DOHH2 (cell line): ENCODE measurements at regions not wholly inside any gene's neighbourhood (a gene's known extent, or its start where the extent isn't known, plus 50 kb on each side); places are given as distances from the start of the nearest gene placed in this dataset.

Experiments used
- H3F3A ChIP-seq: fragments of 200-600 bp; sonication (generic), shearing (Covaris generic); 2 replicates; pipeline ENCODE4 v1.6.0; 2016; ENCODE audit warnings: antibody characterized with exemption, mild to moderate bottlenecking; ENCODE audit not compliant: control insufficient read depth, insufficient read depth
- H3K27ac ChIP-seq: fragments of 200-600 bp; sonication (generic); 2 replicates; pipeline ENCODE4 v1.5.1; 2014; ENCODE audit warnings: low read depth, mild to moderate bottlenecking, low read length, moderate library complexity
- H3K27me3 ChIP-seq: fragments of 200-600 bp; sonication (generic); 2 replicates; pipeline ENCODE4 v1.6.1; 2014; ENCODE audit warnings: mild to moderate bottlenecking, low read length, mixed read lengths; ENCODE audit not compliant: control insufficient read depth
- H3K36me3 ChIP-seq: fragments of 200-600 bp; sonication (generic); 2 replicates; pipeline ENCODE4 v1.6.1; 2014; ENCODE audit warnings: mild to moderate bottlenecking, low read length, moderate library complexity, mixed read lengths; ENCODE audit not compliant: control insufficient read depth
- H3K4me1 ChIP-seq: fragments of 200-600 bp; sonication (generic); 2 replicates; pipeline ENCODE4 v1.6.1; 2014; ENCODE audit warnings: mild to moderate bottlenecking, low read length, mixed read lengths; ENCODE audit not compliant: control insufficient read depth
- H3K4me2 ChIP-seq: fragments of 200-600 bp; sonication (generic); 2 replicates; pipeline ENCODE4 v1.6.0; 2014; ENCODE audit warnings: mild to moderate bottlenecking, low read length, moderate library complexity
- H3K4me3 ChIP-seq: fragments of 200-600 bp; sonication (generic); 2 replicates; pipeline ENCODE4 v1.5.1; 2014; ENCODE audit warnings: mild to moderate bottlenecking, low read length, mixed read lengths
- H3K79me2 ChIP-seq: fragments of 200-600 bp; sonication (generic); 2 replicates; pipeline ENCODE4 v1.6.1; 2014; ENCODE audit warnings: mild to moderate bottlenecking, low read length, mixed read lengths; ENCODE audit not compliant: control insufficient read depth
- H3K9me2 ChIP-seq: fragments of 200-600 bp; sonication (generic); replicated peaks from 2 replicates; pipeline ENCODE4 v1.6.1; 2014; ENCODE audit warnings: mild to moderate bottlenecking, low read length, mixed read lengths; ENCODE audit not compliant: control insufficient read depth
- H3K9me3 ChIP-seq: fragments of 200-600 bp; sonication (generic); 2 replicates; pipeline ENCODE4 v1.6.1; 2014; ENCODE audit warnings: antibody characterized with exemption, low read length, mixed read lengths; ENCODE audit not compliant: control insufficient read depth, insufficient read depth
- H4K20me1 ChIP-seq: fragments of 200-600 bp; sonication (generic); 2 replicates; pipeline ENCODE4 v1.6.0; 2014; ENCODE audit warnings: low read depth, mild to moderate bottlenecking, antibody characterized with exemption, low read length, moderate library complexity; ENCODE audit not compliant: control insufficient read depth, insufficient read depth
- EZH2phosphoT487 ChIP-seq: fragments of 200-600 bp; sonication (generic); IDR thresholded peaks from 2 replicates; pipeline ENCODE4 v1.6.1; 2017; ENCODE audit warnings: borderline replicate concordance, mild to moderate bottlenecking, antibody characterized with exemption, low read length, moderate library complexity, mixed read lengths
- TF ChIP-seq, protein P1 (sequence below): fragments of 200-600 bp; sonication (generic); IDR thresholded peaks from one replicate; pipeline ENCODE4 v1.5.1; 2014; ENCODE audit warnings: antibody characterized with exemption, mild to moderate bottlenecking, low read depth, low read length; ENCODE audit not compliant: poor library complexity, severe bottlenecking

DNA sequence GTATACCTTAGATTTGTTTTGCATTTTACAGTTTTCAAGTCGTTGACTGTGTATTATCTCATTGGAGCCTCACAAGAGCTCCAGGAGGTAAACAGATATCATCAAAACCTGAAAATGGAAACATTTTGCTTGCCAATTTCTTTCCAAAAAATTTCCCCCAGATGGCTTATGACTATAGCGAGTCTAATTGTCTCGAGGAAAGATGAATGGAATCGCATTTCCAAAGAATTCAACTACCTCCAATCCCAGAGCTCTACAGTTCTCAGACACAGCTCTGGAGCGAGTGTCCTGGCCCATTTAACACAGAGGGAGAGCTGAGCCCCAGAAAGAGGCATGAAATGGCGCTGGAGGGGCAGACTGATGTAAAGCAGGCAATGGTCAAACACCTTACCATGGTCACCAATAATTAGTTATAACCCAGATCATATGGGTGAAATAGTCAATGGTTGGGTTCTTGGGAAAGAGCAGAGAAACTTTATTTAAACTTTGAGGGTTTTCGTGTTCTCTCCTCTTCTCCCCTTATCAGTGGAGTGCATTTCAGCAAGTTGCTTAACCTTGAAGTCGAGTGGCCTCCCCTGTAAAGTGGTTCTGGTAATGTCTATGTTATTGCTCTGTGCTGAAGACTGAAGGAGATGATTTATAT, 168.2 kb downstream of the ZDHHC21 start:
- Histone ChIP-seq H3K9me3 (no peaks in the 10 kb centered on the region), H3K79me2 (no peaks in the 10 kb centered on the region), H3K4me1 (no peaks in the 10 kb centered on the region), H3K9me2 (no peaks in the 10 kb centered on the region), H3K27me3 (no peaks in the 10 kb centered on the region), H3K4me3 (no peak overlapping the region), H3K27ac (no peak overlapping the region), H3F3A (no peaks in the 10 kb centered on the region), H3K4me2 (no peak overlapping the region), H3K36me3 (no peaks in the 10 kb centered on the region), H4K20me1 (no peaks in the 10 kb centered on the region)
- TF ChIP-seq, protein P1, sequence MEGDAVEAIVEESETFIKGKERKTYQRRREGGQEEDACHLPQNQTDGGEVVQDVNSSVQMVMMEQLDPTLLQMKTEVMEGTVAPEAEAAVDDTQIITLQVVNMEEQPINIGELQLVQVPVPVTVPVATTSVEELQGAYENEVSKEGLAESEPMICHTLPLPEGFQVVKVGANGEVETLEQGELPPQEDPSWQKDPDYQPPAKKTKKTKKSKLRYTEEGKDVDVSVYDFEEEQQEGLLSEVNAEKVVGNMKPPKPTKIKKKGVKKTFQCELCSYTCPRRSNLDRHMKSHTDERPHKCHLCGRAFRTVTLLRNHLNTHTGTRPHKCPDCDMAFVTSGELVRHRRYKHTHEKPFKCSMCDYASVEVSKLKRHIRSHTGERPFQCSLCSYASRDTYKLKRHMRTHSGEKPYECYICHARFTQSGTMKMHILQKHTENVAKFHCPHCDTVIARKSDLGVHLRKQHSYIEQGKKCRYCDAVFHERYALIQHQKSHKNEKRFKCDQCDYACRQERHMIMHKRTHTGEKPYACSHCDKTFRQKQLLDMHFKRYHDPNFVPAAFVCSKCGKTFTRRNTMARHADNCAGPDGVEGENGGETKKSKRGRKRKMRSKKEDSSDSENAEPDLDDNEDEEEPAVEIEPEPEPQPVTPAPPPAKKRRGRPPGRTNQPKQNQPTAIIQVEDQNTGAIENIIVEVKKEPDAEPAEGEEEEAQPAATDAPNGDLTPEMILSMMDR = no peak
- TF ChIP-seq EZH2phosphoT487 = no peak

DNA sequence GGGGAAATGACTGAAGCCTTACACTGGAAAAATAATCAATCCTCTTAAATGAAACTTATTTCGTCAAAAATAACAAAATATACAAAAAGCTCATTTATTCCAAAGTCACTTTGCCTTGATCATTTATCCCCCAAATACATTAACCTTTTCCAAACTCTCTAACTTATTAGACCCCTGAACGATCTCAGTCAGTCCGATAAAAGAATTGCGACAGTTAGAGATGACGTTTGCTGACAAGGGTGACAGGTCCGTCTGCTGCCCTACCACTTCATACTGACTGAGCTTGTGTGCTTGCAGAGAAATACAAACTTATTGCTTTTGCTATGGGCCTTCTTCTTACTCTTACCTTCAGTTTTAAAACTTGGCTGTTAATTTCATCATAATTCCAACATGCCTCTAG, 169.7 kb downstream of the ZDHHC21 start:
- H3K9me2 ChIP-seq = no peaks in the 10 kb centered on the region
- H3K4me3 ChIP-seq = no peak overlapping the region
- no peaks in the 10 kb centered on the region for H3K9me3 ChIP-seq
- no peak overlapping the region for H3K27ac ChIP-seq
- no peaks in the 10 kb centered on the region for H3K4me1 ChIP-seq
- no peaks in the 10 kb centered on the region for H3F3A ChIP-seq
- no peak overlapping the region for H3K4me2 ChIP-seq
- H3K36me3 ChIP-seq = no peaks in the 10 kb centered on the region
- H3K79me2 ChIP-seq = no peaks in the 10 kb centered on the region
- TF ChIP-seq EZH2phosphoT487 = no peak
- TF ChIP-seq, protein P1 = no peak
- no peaks in the 10 kb centered on the region for H3K27me3 ChIP-seq
- H4K20me1 ChIP-seq = no peaks in the 10 kb centered on the region

DNA sequence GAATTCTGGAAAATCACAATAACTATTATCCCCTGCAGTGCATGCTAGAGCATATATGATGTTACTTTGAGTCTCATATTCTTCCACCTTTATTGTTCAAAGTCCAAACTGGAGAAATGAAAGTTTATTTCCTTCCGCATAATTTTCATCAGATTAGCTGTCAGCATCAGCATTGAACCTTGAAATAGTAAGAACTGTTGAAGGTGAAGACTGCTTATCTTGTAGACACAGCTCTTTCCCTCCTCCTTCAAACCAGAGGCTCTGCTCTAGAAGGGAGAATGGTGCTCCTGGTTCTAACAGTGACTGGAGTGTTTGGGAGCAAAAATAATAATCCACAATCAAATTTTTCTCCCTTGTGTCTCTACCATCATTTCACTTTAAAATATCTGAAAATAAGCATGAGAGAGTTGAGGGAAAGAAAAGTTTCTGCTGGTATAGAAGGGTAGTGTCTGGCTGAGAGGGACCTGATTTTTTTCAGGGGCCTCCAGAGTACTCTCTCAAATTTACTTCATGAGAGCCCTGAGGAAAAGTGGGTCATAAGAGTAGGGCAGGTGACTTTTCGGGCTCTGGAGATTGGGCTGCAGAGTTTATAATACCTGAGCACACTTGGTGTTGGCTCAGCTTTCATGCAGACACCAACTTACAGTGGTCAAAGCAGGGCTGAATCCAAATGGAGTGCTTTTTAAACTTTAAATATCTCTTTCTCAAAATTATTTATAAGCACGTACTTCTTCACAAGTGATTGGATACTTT, 170.4 kb downstream of the ZDHHC21 start:
- TF ChIP-seq EZH2phosphoT487 = no peak
- TF ChIP-seq, protein P1 = no peak
- no peak overlapping the region for H3K27ac ChIP-seq

More for the DNA sequence above, 170.4 kb downstream of the ZDHHC21 start:
- Histone ChIP-seq H3K79me2 (no peaks in the 10 kb centered on the region), H3K4me3 (no peak overlapping the region), H3K27me3 (no peaks in the 10 kb centered on the region), H3F3A (no peaks in the 10 kb centered on the region), H3K4me2 (no peak overlapping the region), H3K9me3 (no peaks in the 10 kb centered on the region), H4K20me1 (no peaks in the 10 kb centered on the region), H3K4me1 (no peaks in the 10 kb centered on the region), H3K36me3 (no peaks in the 10 kb centered on the region), H3K9me2 (no peaks in the 10 kb centered on the region)
